CD4-positive, CD25-positive, alpha-beta regulatory T cell (primary cell): ENCODE measurements at regions not wholly inside any gene's neighbourhood (a gene's known extent, or its start where the extent isn't known, plus 50 kb on each side); places are given as distances from the start of the nearest gene placed in this dataset.
"Not testable (repeated sequence)": the region's sequence is repeated elsewhere in the genome, so short reads cannot be mapped to it uniquely, and the experiment has no call there.

ENCODE experiments used
- ATAC-seq, 2 donors: fragments of 150-1000 bp; cut with Tn5 transposase; one replicate each; pipeline ENCODE4 v1.10.0; 2021; ENCODE audit warnings: low read depth in 2 of 2, moderate number of reproducible peaks in 2 of 2, moderate library complexity in 1 of 2
- DNase-seq, 3 donors: peaks; one replicate each; pipeline versions ENCODE4 v3.0.0 to v3.0.0-alpha.2; 2012 to 2022; ENCODE audit warnings: mixed read lengths in 1 of 3
- H3K27ac ChIP-seq: one replicate; pipeline ENCODE4 v1.7.0; 2013; ENCODE audit warnings: mild to moderate bottlenecking, low read length; ENCODE audit not compliant: insufficient read depth, poor library complexity, severe bottlenecking
- H3K27me3 ChIP-seq: one replicate; pipeline ENCODE4 v1.7.0; 2013; ENCODE audit warnings: low read length; ENCODE audit not compliant: control insufficient read depth, insufficient read depth
- H3K36me3 ChIP-seq: one replicate; pipeline ENCODE4 v1.7.0; 2013; ENCODE audit warnings: mild to moderate bottlenecking, low read length, moderate library complexity; ENCODE audit not compliant: control insufficient read depth, insufficient read depth
- H3K4me1 ChIP-seq: 2 replicates; pipeline ENCODE4 v1.7.0; 2013; ENCODE audit warnings: mild to moderate bottlenecking, low read length; ENCODE audit not compliant: insufficient read depth, control insufficient read depth, poor library complexity, severe bottlenecking
- H3K4me3 ChIP-seq: one replicate; pipeline ENCODE4 v1.7.0; 2013; ENCODE audit warnings: low read depth, mild to moderate bottlenecking, low read length, moderate library complexity
- H3K9me3 ChIP-seq, 2 experiments: 1 replicate in 1 of 2; 2 replicates in 1 of 2; pipeline ENCODE4 v1.7.0; 2013; ENCODE audit warnings: low read length in 2 of 2, mild to moderate bottlenecking in 1 of 2, moderate library complexity in 1 of 2; ENCODE audit not compliant: control insufficient read depth in 2 of 2
- H3K27ac Mint-ChIP-seq, 3 donors: one replicate each; pipeline ENCODE4 v1.8.0; 2020 to 2022; ENCODE audit warnings: mild to moderate bottlenecking in 3 of 3, mixed read lengths in 3 of 3, moderate library complexity in 2 of 3
- H3K27me3 Mint-ChIP-seq: one replicate; pipeline ENCODE4 v1.8.0; 2022; ENCODE audit warnings: mild to moderate bottlenecking, mixed read lengths
- H3K36me3 Mint-ChIP-seq: one replicate; pipeline ENCODE4 v1.8.0; 2020; ENCODE audit warnings: mixed read lengths
- H3K4me1 Mint-ChIP-seq, 4 donors: one replicate each; pipeline ENCODE4 v1.8.0; 2020 to 2022; ENCODE audit warnings: mixed read lengths in 4 of 4, mild to moderate bottlenecking in 1 of 4
- H3K4me3 Mint-ChIP-seq, 4 donors: one replicate each; pipeline ENCODE4 v1.8.0; 2020 to 2022; ENCODE audit warnings: mild to moderate bottlenecking in 4 of 4, mixed read lengths in 4 of 4, moderate library complexity in 3 of 4
- H3K9me3 Mint-ChIP-seq, 7 donors: one replicate each; pipeline ENCODE4 v1.8.0; 2020 to 2022; ENCODE audit warnings: mixed read lengths in 7 of 7, mild to moderate bottlenecking in 3 of 7, moderate library complexity in 2 of 7

DNA sequence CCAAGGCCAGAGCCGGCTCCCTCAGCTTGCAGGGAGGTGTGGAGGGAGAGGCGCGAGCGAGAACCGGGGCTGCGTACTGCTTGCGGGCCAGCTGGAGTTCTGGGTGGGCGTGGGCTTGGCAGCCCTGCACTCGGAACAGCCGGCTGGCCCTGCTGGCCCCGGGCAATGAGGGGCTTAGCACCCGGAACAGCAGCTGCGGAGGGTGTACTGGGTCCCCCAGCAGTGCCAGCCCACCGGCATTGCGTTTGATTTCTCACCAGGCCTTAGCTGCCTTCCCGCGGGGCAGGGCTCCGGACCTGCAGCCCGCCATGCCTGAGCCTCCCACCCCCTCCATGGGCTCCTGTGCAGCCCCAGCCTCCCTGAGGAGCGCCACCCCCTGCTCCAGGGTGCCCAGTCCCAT, 495.5 kb upstream of the PLXNA2 start:
- H3K4me3 Mint-ChIP-seq, H3K27me3 Mint-ChIP-seq, H3K4me1 ChIP-seq, H3K36me3 Mint-ChIP-seq, H3K4me1 Mint-ChIP-seq, DNase-seq, H3K27ac Mint-ChIP-seq, H3K27ac ChIP-seq, H3K27me3 ChIP-seq, ATAC-seq, H3K9me3 Mint-ChIP-seq, H3K4me3 ChIP-seq, H3K9me3 ChIP-seq, H3K36me3 ChIP-seq: not testable (repeated sequence)

DNA sequence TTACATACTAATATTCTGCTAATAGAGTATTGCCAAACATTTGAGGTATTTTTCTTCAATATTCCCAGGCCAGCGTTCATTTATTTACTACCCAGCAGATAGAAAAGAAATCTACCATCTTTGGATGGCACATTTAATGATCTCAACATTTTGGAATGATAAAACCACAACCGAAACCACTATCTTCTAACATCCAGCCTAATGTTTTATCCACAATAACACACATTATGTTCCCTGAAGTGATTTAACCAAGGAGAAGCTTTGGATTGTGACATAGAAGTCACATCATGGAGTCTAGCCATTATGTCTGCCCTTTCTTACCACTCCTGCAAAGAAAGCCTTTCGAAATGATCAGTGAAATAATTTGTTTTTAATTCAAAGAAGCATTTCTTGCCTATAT, 497.1 kb upstream of the PLXNA2 start:
- Mint-ChIP-seq H3K4me1 (no peaks in the 10 kb centered on the region), H3K27ac (no peak overlapping the region), H3K36me3 (no peaks in the 10 kb centered on the region), H3K27me3 (no peaks in the 10 kb centered on the region), H3K4me3 (no peak overlapping the region), H3K9me3 (peaks cover 0 to 11% (median 3%) of the 10 kb centered on the region in 7 donors)
- H3K9me3 ChIP-seq = no peaks in the 10 kb centered on the region
- DNase-seq (no peak), ATAC-seq (no peak)
- no peaks in the 10 kb centered on the region for H3K27me3 ChIP-seq
- H3K27ac ChIP-seq = no peak overlapping the region
- no peak overlapping the region for H3K4me3 ChIP-seq
- H3K4me1 ChIP-seq = no peaks in the 10 kb centered on the region
- H3K36me3 ChIP-seq = no peaks in the 10 kb centered on the region

DNA sequence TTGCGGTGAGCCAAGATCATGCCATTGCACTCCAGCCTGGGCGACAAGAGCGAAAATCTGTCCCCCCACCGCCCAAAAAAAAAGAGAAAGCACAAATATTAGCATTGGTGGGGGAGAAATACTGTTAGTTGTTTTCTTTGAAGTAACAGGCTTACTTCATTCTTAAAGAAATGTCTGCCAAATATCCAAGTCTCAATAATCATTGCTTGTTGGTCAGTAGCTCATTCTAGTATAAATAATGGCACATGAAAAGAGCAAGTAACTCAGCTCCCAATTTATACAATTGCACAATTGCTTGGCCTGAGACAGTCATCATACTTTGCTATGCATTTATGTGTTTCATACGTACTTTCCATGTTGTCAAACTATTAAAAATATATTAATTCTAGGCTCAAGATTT, 499.2 kb upstream of the PLXNA2 start:
- Histone ChIP-seq H3K27me3 (no peaks in the 10 kb centered on the region), H3K4me3 (no peak overlapping the region), H3K36me3 (no peaks in the 10 kb centered on the region), H3K4me1 (no peaks in the 10 kb centered on the region), H3K27ac (no peak overlapping the region), H3K9me3 (no peaks in the 10 kb centered on the region)
- no peak overlapping the region for H3K4me3 Mint-ChIP-seq
- H3K36me3 Mint-ChIP-seq = no peaks in the 10 kb centered on the region
- H3K9me3 Mint-ChIP-seq = peaks cover 0 to 10% (median 3%) of the 10 kb centered on the region in 7 donors
- no peaks in the 10 kb centered on the region for H3K4me1 Mint-ChIP-seq
- ATAC-seq (no peak), DNase-seq (no peak)
- no peak overlapping the region for H3K27ac Mint-ChIP-seq
- H3K27me3 Mint-ChIP-seq = no peaks in the 10 kb centered on the region

DNA sequence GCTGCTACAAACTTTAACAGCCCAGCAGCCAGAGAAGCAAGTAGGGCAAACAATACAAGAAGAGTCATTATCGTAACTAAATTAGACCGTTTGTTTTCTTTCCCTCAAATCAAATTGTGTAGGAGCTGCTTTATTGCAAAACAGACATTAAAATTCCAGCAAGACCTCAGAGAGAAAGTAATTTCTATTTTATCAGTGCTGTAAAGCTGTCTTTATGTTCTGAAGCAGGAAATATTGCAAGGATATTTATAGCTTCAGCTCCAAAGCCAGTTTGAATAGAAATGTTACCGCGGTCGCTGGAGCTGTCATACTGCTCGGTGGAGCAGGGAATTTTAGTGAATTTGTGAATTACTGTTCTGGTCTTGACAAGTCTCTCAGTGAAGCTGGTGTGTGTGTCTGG, 503.8 kb upstream of the PLXNA2 start:
- Histone ChIP-seq H3K36me3 (no peaks in the 10 kb centered on the region), H3K27me3 (no peaks in the 10 kb centered on the region), H3K4me3 (no peak overlapping the region), H3K4me1 (no peaks in the 10 kb centered on the region), H3K27ac (no peak overlapping the region), H3K9me3 (no peaks in the 10 kb centered on the region)
- no peaks in the 10 kb centered on the region for H3K27me3 Mint-ChIP-seq
- no peak overlapping the region for H3K4me3 Mint-ChIP-seq
- H3K4me1 Mint-ChIP-seq = no peaks in the 10 kb centered on the region
- DNase-seq = no peak
- H3K36me3 Mint-ChIP-seq = no peaks in the 10 kb centered on the region
- ATAC-seq = no peak
- no peak overlapping the region for H3K27ac Mint-ChIP-seq
- peaks cover 0 to 6% (median 4%) of the 10 kb centered on the region in 7 donors for H3K9me3 Mint-ChIP-seq

DNA sequence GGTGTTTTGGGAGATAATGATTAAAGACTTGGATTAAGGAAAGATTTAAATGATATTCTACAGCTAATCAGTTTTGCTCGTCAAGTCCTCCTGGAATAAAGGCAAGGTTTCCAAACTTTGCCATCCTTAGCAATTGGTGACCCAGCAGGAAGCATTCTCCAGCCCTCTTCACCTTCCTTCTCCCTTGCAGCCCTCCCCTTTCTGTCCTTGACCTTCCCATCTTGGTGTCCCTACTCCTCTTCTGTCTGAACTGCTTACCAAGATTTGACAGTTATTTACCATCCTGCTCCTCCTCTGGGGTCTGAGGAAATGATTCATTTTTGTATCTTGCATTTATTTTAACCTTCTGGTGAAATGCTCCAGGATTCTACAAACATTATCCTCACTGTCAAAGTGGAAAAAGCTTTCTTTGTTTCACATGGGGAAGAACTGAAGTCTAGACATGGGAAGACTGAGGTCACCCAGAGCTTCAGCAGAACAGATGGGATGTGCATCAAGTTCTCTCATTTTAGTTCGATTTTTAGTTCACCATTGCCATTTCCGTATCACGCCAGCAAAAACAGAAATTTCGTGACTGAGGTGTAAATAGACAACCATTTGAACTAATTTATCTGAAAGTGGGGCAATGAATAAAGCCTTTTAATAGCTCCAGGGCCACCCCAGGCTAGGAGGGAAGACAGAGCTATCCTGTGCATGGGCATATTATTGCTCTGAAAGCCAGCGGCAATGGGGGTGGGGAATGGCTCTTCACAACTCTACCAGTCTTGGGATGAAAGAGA, 504.4 kb upstream of the PLXNA2 start:
- no peak for ATAC-seq
- H3K9me3 Mint-ChIP-seq = peaks cover 0 to 6% (median 4%) of the 10 kb centered on the region in 7 donors

DNA sequence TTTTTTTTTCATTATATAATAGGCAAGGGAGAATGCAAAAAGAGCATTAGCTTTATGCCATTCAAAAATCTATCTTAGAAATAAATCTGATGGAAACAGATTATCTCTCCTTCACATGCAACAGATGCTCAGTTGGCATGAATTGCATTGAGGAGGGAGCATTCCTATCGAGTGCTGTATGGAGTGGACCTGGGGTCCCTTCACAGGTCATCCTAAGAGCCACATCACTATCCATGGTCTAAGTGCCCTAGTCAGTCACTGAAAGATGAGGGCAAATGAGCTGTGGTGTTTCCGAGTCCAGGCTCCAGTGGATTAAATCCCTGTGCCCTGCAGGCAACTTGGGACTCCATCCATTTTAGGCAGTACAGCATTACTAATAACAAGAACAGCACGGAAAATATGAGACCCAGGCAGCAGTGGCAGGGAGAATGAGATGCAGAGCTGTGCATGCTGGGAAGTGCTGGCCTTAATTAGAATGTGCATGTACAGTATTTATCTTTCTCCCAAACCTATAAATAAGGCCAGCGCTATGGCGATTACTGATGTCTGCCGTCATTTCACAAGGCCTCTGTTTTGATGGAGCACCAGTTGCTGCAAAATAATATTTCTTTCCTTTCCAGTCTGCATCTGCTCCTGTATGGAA, 512.3 kb upstream of the PLXNA2 start:
- no peak overlapping the region for H3K27ac Mint-ChIP-seq
- no peaks in the 10 kb centered on the region for H3K27me3 ChIP-seq
- no peaks in the 10 kb centered on the region for H3K4me1 ChIP-seq
- no peak overlapping the region for H3K27ac ChIP-seq
- ATAC-seq = no peak
- H3K27me3 Mint-ChIP-seq = peaks cover 4% of the 10 kb centered on the region
- H3K9me3 ChIP-seq = no peaks in the 10 kb centered on the region
- DNase-seq = no peak
- H3K4me3 Mint-ChIP-seq = no peak overlapping the region
- H3K36me3 ChIP-seq = no peaks in the 10 kb centered on the region
- H3K9me3 Mint-ChIP-seq = peaks cover 0 to 5% (median 0%) of the 10 kb centered on the region in 7 donors
- no peaks in the 10 kb centered on the region for H3K4me1 Mint-ChIP-seq
- H3K36me3 Mint-ChIP-seq = no peaks in the 10 kb centered on the region
- H3K4me3 ChIP-seq = no peak overlapping the region

More for the DNA sequence above, 504.4 kb upstream of the PLXNA2 start:
- no peak for DNase-seq
- Mint-ChIP-seq H3K27ac (no peak overlapping the region), H3K4me3 (no peak overlapping the region), H3K4me1 (no peaks in the 10 kb centered on the region), H3K36me3 (no peaks in the 10 kb centered on the region), H3K27me3 (no peaks in the 10 kb centered on the region)
- Histone ChIP-seq H3K36me3 (no peaks in the 10 kb centered on the region), H3K27ac (no peak overlapping the region), H3K9me3 (no peaks in the 10 kb centered on the region), H3K4me1 (no peaks in the 10 kb centered on the region), H3K27me3 (no peaks in the 10 kb centered on the region), H3K4me3 (no peak overlapping the region)

DNA sequence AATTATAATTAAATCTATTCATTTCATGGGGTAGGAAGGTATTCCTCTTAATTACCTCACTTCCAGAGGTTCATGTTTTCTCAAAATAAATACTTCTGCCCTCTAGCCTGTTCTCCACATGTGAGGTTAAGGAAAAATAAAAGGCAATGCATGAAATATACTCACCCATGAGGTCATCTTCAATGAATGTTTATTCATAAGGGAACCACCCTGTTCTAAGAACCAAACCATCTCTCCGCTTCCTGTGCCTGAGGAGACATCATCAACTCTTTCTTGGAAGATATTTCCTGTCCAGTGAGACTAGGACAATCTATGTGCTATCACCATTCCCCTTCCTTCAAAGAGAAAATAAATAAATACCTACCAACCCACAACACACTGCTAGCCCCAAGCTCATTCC, 513.7 kb upstream of the PLXNA2 start:
- no peaks in the 10 kb centered on the region for H3K27me3 ChIP-seq
- no peaks in the 10 kb centered on the region for H3K4me1 ChIP-seq
- no peak overlapping the region for H3K4me3 ChIP-seq
- Mint-ChIP-seq H3K4me1 (no peaks in the 10 kb centered on the region), H3K4me3 (no peak overlapping the region), H3K36me3 (no peaks in the 10 kb centered on the region), H3K27me3 (peaks cover 4% of the 10 kb centered on the region), H3K27ac (no peak overlapping the region), H3K9me3 (peaks cover 0 to 6% (median 0%) of the 10 kb centered on the region in 7 donors)
- DNase-seq (no peak), ATAC-seq (no peak)
- H3K36me3 ChIP-seq = no peaks in the 10 kb centered on the region
- H3K9me3 ChIP-seq = no peaks in the 10 kb centered on the region
- H3K27ac ChIP-seq = no peak overlapping the region

DNA sequence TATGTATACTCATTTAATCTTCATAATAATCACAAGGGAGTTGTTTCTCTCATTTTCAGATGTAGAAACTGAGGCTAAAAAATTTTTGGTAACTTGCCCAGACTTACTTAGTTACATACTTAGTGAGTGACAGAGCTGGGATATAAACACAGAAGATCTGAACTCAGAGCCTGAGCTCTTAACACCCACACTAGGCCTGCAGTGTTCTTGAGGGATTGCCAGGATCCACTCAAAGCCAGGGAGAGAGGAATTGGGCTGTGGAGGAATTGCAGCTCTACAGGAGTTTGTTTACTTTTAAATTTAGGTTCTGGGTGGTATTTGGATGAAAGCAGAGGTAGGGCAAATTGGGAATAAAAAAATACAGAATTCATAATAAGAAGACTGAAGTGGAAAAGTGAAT, 515.1 kb upstream of the PLXNA2 start:
- Histone ChIP-seq H3K27ac (no peak overlapping the region), H3K27me3 (no peaks in the 10 kb centered on the region), H3K36me3 (no peaks in the 10 kb centered on the region), H3K4me3 (no peak overlapping the region), H3K4me1 (no peaks in the 10 kb centered on the region), H3K9me3 (no peaks in the 10 kb centered on the region)
- Mint-ChIP-seq H3K4me1 (no peaks in the 10 kb centered on the region), H3K27me3 (peaks cover 4% of the 10 kb centered on the region), H3K27ac (no peak overlapping the region), H3K9me3 (peaks cover 0 to 3% (median 0%) of the 10 kb centered on the region in 7 donors), H3K4me3 (no peak overlapping the region), H3K36me3 (no peaks in the 10 kb centered on the region)
- DNase-seq = no peak
- ATAC-seq = no peak
